ENCODE measurements at regions not wholly inside any gene's neighbourhood (a gene's known extent, or its start where the extent isn't known, plus 50 kb on each side); places are given as distances from the start of the nearest gene placed in this dataset.

- Histone ChIP-seq H3K9ac (ENCODE audit: insufficient read depth, low read length) (no peak overlapping the region), H3K4me1 (ENCODE audit: control insufficient read depth, extremely low read depth, insufficient read depth, low read length) (no peaks in the 10 kb centered on the region), H3K4me2 (ENCODE audit: extremely low read depth, insufficient read depth, low read length) (no peak overlapping the region), H3K9me3 (ENCODE audit: control insufficient read depth, insufficient read depth, low read depth, low read length) (no peaks in the 10 kb centered on the region), H3K4me3 (replicated peaks in 1 of 4; ENCODE audit: control extremely low read depth in 1 of 4, insufficient read depth in 1 of 4, low read depth in 3 of 4, low read length in 4 of 4) (no peak overlapping the region), H2AFZ (ENCODE audit: low read length) (no peak overlapping the region), H3K27ac (ENCODE audit: insufficient read depth, low read length) (no peak overlapping the region), H3K27me3 (ENCODE audit: control insufficient read depth, insufficient read depth, low read length) (no peaks in the 10 kb centered on the region), H4K20me1 (ENCODE audit: control insufficient read depth, extremely low read depth, insufficient read depth, low read length) (no peaks in the 10 kb centered on the region), H3K79me2 (ENCODE audit: control insufficient read depth, insufficient read depth, low read length) (no peaks in the 10 kb centered on the region), H3K36me3 (ENCODE audit: control insufficient read depth, insufficient read depth, low read length) (no peaks in the 10 kb centered on the region)
- TF ChIP-seq CTCF (conservative IDR thresholded peaks at IDR 0.05 in 1 of 2, IDR thresholded peaks at IDR 0.05 in 1 of 2; ENCODE audit: low read depth in 1 of 2, low read length in 2 of 2) (no peak), EZH2 (IDR thresholded peaks at IDR 0.05; ENCODE audit: low read length, missing control alignments) (no peak)
- no peak for DNase-seq (ENCODE audit: low read depth in 2 of 2)
Measured at GRCh38 chr22:33213383-33214075, 155.3 kb upstream of the SYN3 start.

- peak; percentile 52 to 56 for TF ChIP-seq CTCF (conservative IDR thresholded peaks at IDR 0.05 in 1 of 2, IDR thresholded peaks at IDR 0.05 in 1 of 2; ENCODE audit: low read depth in 1 of 2, low read length in 2 of 2)
- TF ChIP-seq EZH2 (IDR thresholded peaks at IDR 0.05; ENCODE audit: low read length, missing control alignments), result no peak
- H3K9ac ChIP-seq (ENCODE audit: insufficient read depth, low read length), result no peak overlapping the region
- no peaks in the 10 kb centered on the region for H3K36me3 ChIP-seq (ENCODE audit: control insufficient read depth, insufficient read depth, low read length)
- peak; percentile 5 to 36 for DNase-seq (ENCODE audit: low read depth in 2 of 2)
- no peak overlapping the region for H3K4me3 ChIP-seq (replicated peaks in 1 of 4; ENCODE audit: control extremely low read depth in 1 of 4, insufficient read depth in 1 of 4, low read depth in 3 of 4, low read length in 4 of 4)
- H2AFZ ChIP-seq (ENCODE audit: low read length), result no peak overlapping the region
- H3K4me1 ChIP-seq (ENCODE audit: control insufficient read depth, extremely low read depth, insufficient read depth, low read length), result no peaks in the 10 kb centered on the region
- no peaks in the 10 kb centered on the region for H3K27me3 ChIP-seq (ENCODE audit: control insufficient read depth, insufficient read depth, low read length)
- no peaks in the 10 kb centered on the region for H3K79me2 ChIP-seq (ENCODE audit: control insufficient read depth, insufficient read depth, low read length)
- H3K9me3 ChIP-seq (ENCODE audit: control insufficient read depth, insufficient read depth, low read depth, low read length), result no peaks in the 10 kb centered on the region
- H3K27ac ChIP-seq (ENCODE audit: insufficient read depth, low read length), result no peak overlapping the region
- H4K20me1 ChIP-seq (ENCODE audit: control insufficient read depth, extremely low read depth, insufficient read depth, low read length), result no peaks in the 10 kb centered on the region
- H3K4me2 ChIP-seq (ENCODE audit: extremely low read depth, insufficient read depth, low read length), result no peak overlapping the region
Measured at GRCh38 chr22:33209930-33210784, 152.0 kb upstream of the SYN3 start.

- Histone ChIP-seq H3K79me2 (ENCODE audit: control insufficient read depth, insufficient read depth, low read length) (no peaks in the 10 kb centered on the region), H3K4me2 (ENCODE audit: extremely low read depth, insufficient read depth, low read length) (no peak overlapping the region), H3K9ac (ENCODE audit: insufficient read depth, low read length) (no peak overlapping the region), H3K9me3 (ENCODE audit: control insufficient read depth, insufficient read depth, low read depth, low read length) (no peaks in the 10 kb centered on the region), H4K20me1 (ENCODE audit: control insufficient read depth, extremely low read depth, insufficient read depth, low read length) (no peaks in the 10 kb centered on the region), H2AFZ (ENCODE audit: low read length) (no peak overlapping the region), H3K36me3 (ENCODE audit: control insufficient read depth, insufficient read depth, low read length) (no peaks in the 10 kb centered on the region), H3K4me1 (ENCODE audit: control insufficient read depth, extremely low read depth, insufficient read depth, low read length) (no peaks in the 10 kb centered on the region), H3K4me3 (replicated peaks in 1 of 4; ENCODE audit: control extremely low read depth in 1 of 4, insufficient read depth in 1 of 4, low read depth in 3 of 4, low read length in 4 of 4) (no peak overlapping the region), H3K27ac (ENCODE audit: insufficient read depth, low read length) (no peak overlapping the region), H3K27me3 (ENCODE audit: control insufficient read depth, insufficient read depth, low read length) (no peaks in the 10 kb centered on the region)
- DNase-seq (ENCODE audit: low read depth in 2 of 2), result no peak
- TF ChIP-seq EZH2 (IDR thresholded peaks at IDR 0.05; ENCODE audit: low read length, missing control alignments) (no peak), CTCF (conservative IDR thresholded peaks at IDR 0.05 in 1 of 2, IDR thresholded peaks at IDR 0.05 in 1 of 2; ENCODE audit: low read depth in 1 of 2, low read length in 2 of 2) (no peak)
Measured at GRCh38 chr22:33204408-33204807, 146.2 kb upstream of the SYN3 start.
